GM21825 (cell line): ENCODE measurements at regions not wholly inside any gene's neighbourhood (a gene's known extent, or its start where the extent isn't known, plus 50 kb on each side); places are given as distances from the start of the nearest gene placed in this dataset.

ENCODE experiments used
- ATAC-seq: cut with Tn5 transposase; IDR thresholded peaks from one replicate; pipeline ENCODE4 v1.9.1; 2021; ENCODE audit warnings: mild to moderate bottlenecking, moderate library complexity; ENCODE audit not compliant: unreplicated experiment

- no peak for ATAC-seq
Measured at GRCh38 chr13:103757361-103757760, 691.1 kb upstream of the SLC10A2 start.

GRCh38 chr13:103754783-103755182 is 688.6 kb upstream of the SLC10A2 start:
- no peak for ATAC-seq

- ATAC-seq = no peak
Measured at GRCh38 chr13:103734837-103735236, 668.6 kb upstream of the SLC10A2 start.

- no peak for ATAC-seq
Measured at GRCh38 chr13:103731959-103732358, 665.7 kb upstream of the SLC10A2 start.

GRCh38 chr13:103730407-103730806 is 664.2 kb upstream of the SLC10A2 start:
- no peak for ATAC-seq

- no peak for ATAC-seq
Measured at GRCh38 chr13:103726808-103727207, 660.6 kb upstream of the SLC10A2 start.

- ATAC-seq = no peak
Measured at GRCh38 chr13:103716718-103717117, 650.5 kb upstream of the SLC10A2 start.

- no peak for ATAC-seq
Measured at GRCh38 chr13:103715335-103715734, 649.1 kb upstream of the SLC10A2 start.

GRCh38 chr13:103703246-103703645 is 637.0 kb upstream of the SLC10A2 start:
- no peak for ATAC-seq

- no peak for ATAC-seq
Measured at GRCh38 chr13:103698000-103698399, 631.8 kb upstream of the SLC10A2 start.

- ATAC-seq = no peak
Measured at GRCh38 chr13:103695320-103695719, 629.1 kb upstream of the SLC10A2 start.

- no peak for ATAC-seq
Measured at GRCh38 chr13:103694471-103694870, 628.3 kb upstream of the SLC10A2 start.

GRCh38 chr13:103694033-103694432 is 627.8 kb upstream of the SLC10A2 start:
- ATAC-seq = no peak

GRCh38 chr13:103692442-103692841 is 626.2 kb upstream of the SLC10A2 start:
- ATAC-seq = no peak

- ATAC-seq = no peak
Measured at GRCh38 chr13:103676329-103676728, 610.1 kb upstream of the SLC10A2 start.

GRCh38 chr13:103671547-103671946 is 605.3 kb upstream of the SLC10A2 start:
- ATAC-seq = no peak

- no peak for ATAC-seq
Measured at GRCh38 chr13:103663996-103664395, 597.8 kb upstream of the SLC10A2 start.

- ATAC-seq = no peak
Measured at GRCh38 chr13:103656311-103656710, 590.1 kb upstream of the SLC10A2 start.

- no peak for ATAC-seq
Measured at GRCh38 chr13:103640606-103641005, 574.4 kb upstream of the SLC10A2 start.

- no peak for ATAC-seq
Measured at GRCh38 chr13:103639326-103639725, 573.1 kb upstream of the SLC10A2 start.

- no peak for ATAC-seq
Measured at GRCh38 chr13:103638706-103639105, 572.5 kb upstream of the SLC10A2 start.

GRCh38 chr13:103634066-103634465 is 567.8 kb upstream of the SLC10A2 start:
- no peak for ATAC-seq

GRCh38 chr13:103625194-103625593 is 559.0 kb upstream of the SLC10A2 start:
- no peak for ATAC-seq

- ATAC-seq = no peak
Measured at GRCh38 chr13:103618151-103618550, 551.9 kb upstream of the SLC10A2 start.
